GM23248 (cell line): ENCODE measurements at regions not wholly inside any gene's neighbourhood (a gene's known extent, or its start where the extent isn't known, plus 50 kb on each side); places are given as distances from the start of the nearest gene placed in this dataset.

ENCODE experiments used
- EZH2 ChIP-seq: fragments of 200-600 bp; sonication (generic); IDR thresholded peaks from 2 replicates; pipeline ENCODE4 v1.6.1; 2018; ENCODE audit warnings: antibody characterized with exemption, mild to moderate bottlenecking; ENCODE audit not compliant: insufficient read depth, poor library complexity, severe bottlenecking
- EZH2phosphoT487 ChIP-seq: fragments of 200-600 bp; sonication (generic); IDR thresholded peaks from 2 replicates; pipeline ENCODE4 v1.6.1; 2018; ENCODE audit warnings: antibody characterized with exemption, moderate library complexity, mild to moderate bottlenecking, low read depth; ENCODE audit not compliant: insufficient read depth

DNA sequence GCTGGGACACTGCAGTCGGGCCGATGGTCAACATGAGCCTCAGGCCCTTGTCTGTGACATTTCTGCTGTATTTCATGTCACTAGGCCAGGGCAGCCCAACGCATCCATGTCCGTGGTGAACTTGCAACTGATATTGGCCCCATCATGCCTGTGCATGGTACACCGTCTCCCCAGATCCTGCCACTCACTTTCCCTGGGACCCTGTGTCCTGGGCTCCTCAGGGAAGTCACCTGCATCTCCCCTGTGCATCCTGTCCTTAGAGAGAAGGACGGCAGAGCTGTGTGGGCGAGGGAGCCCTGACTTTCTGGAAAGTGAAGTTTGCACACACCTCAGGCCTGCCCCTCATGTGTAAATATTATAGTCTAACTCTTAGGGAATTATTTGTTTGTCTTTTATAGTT lies 123.3 kb downstream of the ACKR3 start:
- TF ChIP-seq EZH2phosphoT487, result no peak
- no peak for TF ChIP-seq EZH2
